IMR-90 (cell line): ENCODE measurements at regions not wholly inside any gene's neighbourhood (a gene's known extent, or its start where the extent isn't known, plus 50 kb on each side); places are given as distances from the start of the nearest gene placed in this dataset.

Experiments used
- ATAC-seq: fragments of 200-7000 bp; cut with Tn5 transposase; 2 replicates; pipeline ENCODE4 v1.9.1; 2020; ENCODE audit warnings: low read depth, mild to moderate bottlenecking, moderate library complexity
- BruUV-seq: library from RNA; stranded (reverse); fragments of 400-500 nt; replicated peaks from 2 replicates; lab custom pipeline; 2021; lab: Mats Ljungman, UMichigan
- CTCF ChIA-PET: fragments of 300-600 bp; formaldehyde crosslinking; extraction: SDS; loops from one replicate; lab custom pipeline; 2021; ENCODE audit warnings: antibody characterized with exemption; lab: Yijun Ruan, JAX
- POLR2A ChIA-PET: fragments of 300-600 bp; sonication (Branson Sonifier 250); formaldehyde crosslinking; loops from one replicate; lab custom pipeline; 2022; ENCODE audit warnings: antibody characterized with exemption; ENCODE audit not compliant: unreplicated experiment; lab: Charles Lee
- DNase-seq: peaks from one replicate; pipeline ENCODE4 v3.0.0; 2013
- H2AFZ ChIP-seq: replicated peaks from 2 replicates; pipeline ENCODE3; 2013; ENCODE audit warnings: low read length, mild to moderate bottlenecking; ENCODE audit not compliant: poor library complexity
- H2AK5ac ChIP-seq: 2 replicates; pipeline ENCODE4 v1.6.1; 2013; ENCODE audit warnings: low read depth, low read length, inconsistent platforms
- H2AK9ac ChIP-seq: replicated peaks from 2 replicates; pipeline ENCODE3; 2013; ENCODE audit warnings: mild to moderate bottlenecking, low read depth, low read length, moderate library complexity; ENCODE audit not compliant: poor library complexity
- H2BK120ac ChIP-seq: 2 replicates; pipeline ENCODE4 v1.6.1; 2013; ENCODE audit warnings: low read depth, low read length, inconsistent platforms
- H2BK15ac ChIP-seq: 3 replicates; pipeline ENCODE4 v1.6.1; 2013; ENCODE audit warnings: low read depth, low read length, inconsistent platforms
- H2BK20ac ChIP-seq: 2 replicates; pipeline ENCODE4 v1.6.1; 2013; ENCODE audit warnings: low read depth, mild to moderate bottlenecking, inconsistent platforms, low read length, moderate library complexity
- H2BK5ac ChIP-seq: 2 replicates; pipeline ENCODE4 v1.6.1; 2013; ENCODE audit warnings: mild to moderate bottlenecking, low read depth, low read length, inconsistent platforms; ENCODE audit not compliant: poor library complexity, severe bottlenecking
- H3K14ac ChIP-seq: replicated peaks from 2 replicates; pipeline ENCODE4 v1.6.1; 2013; ENCODE audit warnings: low read depth, low read length, inconsistent platforms
- H3K18ac ChIP-seq: 2 replicates; pipeline ENCODE4 v1.6.1; 2013; ENCODE audit warnings: low read depth, low read length, control low read depth
- H3K23ac ChIP-seq: 2 replicates; pipeline ENCODE4 v1.6.1; 2013; ENCODE audit warnings: low read depth, low read length, inconsistent platforms
- H3K27ac ChIP-seq: 2 replicates; pipeline ENCODE4 v1.5.1; 2013; ENCODE audit warnings: mild to moderate bottlenecking, control low read depth, low read length; ENCODE audit not compliant: insufficient read depth
- H3K27me3 ChIP-seq: 2 replicates; pipeline ENCODE4 v1.6.1; 2013; ENCODE audit warnings: low read length; ENCODE audit not compliant: control insufficient read depth, insufficient read depth
- H3K36me3 ChIP-seq: 2 replicates; pipeline ENCODE4 v1.6.1; 2013; ENCODE audit warnings: low read length, mixed read lengths; ENCODE audit not compliant: control insufficient read depth, insufficient read depth
- H3K4ac ChIP-seq: 2 replicates; pipeline ENCODE4 v1.6.1; 2013; ENCODE audit warnings: low read depth, low read length, inconsistent platforms
- H3K4me1 ChIP-seq: 2 replicates; pipeline ENCODE4 v1.6.1; 2013; ENCODE audit warnings: low read length, mixed read lengths; ENCODE audit not compliant: control insufficient read depth, insufficient read depth
- H3K4me2 ChIP-seq: 2 replicates; pipeline ENCODE4 v1.6.1; 2013; ENCODE audit warnings: low read depth, mild to moderate bottlenecking, control low read depth, low read length, moderate library complexity
- H3K4me3 ChIP-seq: 2 replicates; pipeline ENCODE4 v1.5.1; 2013; ENCODE audit warnings: low read depth, mild to moderate bottlenecking, control low read depth, low read length, moderate library complexity; ENCODE audit not compliant: insufficient read depth
- H3K56ac ChIP-seq: 2 replicates; pipeline ENCODE4 v1.6.1; 2013; ENCODE audit warnings: low read length, inconsistent platforms; ENCODE audit not compliant: insufficient read depth; ENCODE audit errors: extremely low read depth
- H3K79me1 ChIP-seq, 2 experiments: 2 replicates each; pipeline ENCODE4 v1.6.1; 2013; ENCODE audit warnings: low read length in 2 of 2, inconsistent platforms in 1 of 2, low read depth in 1 of 2
- H3K9ac ChIP-seq: 2 replicates; pipeline ENCODE4 v1.6.1; 2013; ENCODE audit warnings: low read depth, low read length, control low read depth
- H3K9me1 ChIP-seq: 2 replicates; pipeline ENCODE4 v1.6.1; 2013; ENCODE audit warnings: low read length, inconsistent platforms; ENCODE audit not compliant: insufficient read depth
- H3K9me3 ChIP-seq: 2 replicates; pipeline ENCODE4 v1.6.1; 2013; ENCODE audit warnings: low read length; ENCODE audit not compliant: control insufficient read depth, insufficient read depth
- H4K20me1 ChIP-seq: 2 replicates; pipeline ENCODE4 v1.6.1; 2013; ENCODE audit warnings: low read length, inconsistent platforms; ENCODE audit not compliant: insufficient read depth
- H4K5ac ChIP-seq: 2 replicates; pipeline ENCODE4 v1.6.1; 2013; ENCODE audit warnings: mild to moderate bottlenecking, low read depth, low read length, control low read depth
- H4K8ac ChIP-seq, 2 experiments: 2 replicates each; pipeline ENCODE4 v1.6.1; 2013; ENCODE audit warnings: low read depth in 2 of 2, low read length in 2 of 2, control low read depth in 1 of 2, inconsistent platforms in 1 of 2
- H4K91ac ChIP-seq: 2 replicates; pipeline ENCODE4 v1.6.1; 2013; ENCODE audit warnings: low read depth, low read length, inconsistent platforms; ENCODE audit not compliant: insufficient read depth
- CEBPB ChIP-seq: IDR thresholded peaks from 2 replicates; pipeline ENCODE4 v1.6.1; 2012; ENCODE audit warnings: low read depth, low read length, improper control_type of control experiment
- CTCF ChIP-seq: conservative IDR thresholded peaks from 2 replicates; pipeline ENCODE4 v1.5.1; 2012; ENCODE audit warnings: mild to moderate bottlenecking, low read depth, low read length, improper control_type of control experiment
- MAFK ChIP-seq: IDR thresholded peaks from 2 replicates; pipeline ENCODE4 v1.6.1; 2012; ENCODE audit warnings: low read depth, low read length, improper control_type of control experiment
- NFE2L2 ChIP-seq: fragments of 150-350 bp; IDR thresholded peaks from 2 replicates; pipeline ENCODE4 v1.6.1; 2016; ENCODE audit warnings: low read depth, mild to moderate bottlenecking, low read length
- POLR2A ChIP-seq: IDR thresholded peaks from 2 replicates; pipeline ENCODE4 v1.6.1; 2012; ENCODE audit warnings: mild to moderate bottlenecking, low read depth, low read length
- RAD21 ChIP-seq: IDR thresholded peaks from 2 replicates; pipeline ENCODE4 v1.6.1; 2012; ENCODE audit warnings: low read length, improper control_type of control experiment
- SMC3 ChIP-seq: fragments of 150-350 bp; IDR thresholded peaks from 2 replicates; pipeline ENCODE4 v1.6.1; 2016; ENCODE audit warnings: low read depth, mild to moderate bottlenecking, antibody characterized with exemption, low read length, moderate library complexity
- WGBS, 2 experiments: methylation state at CpG; one replicate each; pipeline versions ENCODE4 v1.1.5 to v1.1.7; 2013; ENCODE audit warnings: missing lambda C conversion rate in 2 of 2; ENCODE audit not compliant: insufficient read length in 1 of 2; ENCODE audit errors: extremely low coverage in 2 of 2; 5-methylcytosine and 5-hydroxymethylcytosine counted together
- dilution Hi-C: fragments of 300-500 bp; cut with HindIII; formaldehyde crosslinking; loops from one replicate; pipeline ENCODE4 v1.14.3; 2018; ENCODE audit warnings: low sequenced_read_pairs; ENCODE audit not compliant: unreplicated experiment
- in situ Hi-C: fragments of 300-500 bp; cut with MboI; formaldehyde crosslinking; loops from 3 replicates; pipeline ENCODE4 v1.14.3; 2019; ENCODE audit warnings: low sequenced_read_pairs, inconsistent platforms, mixed read lengths
- intact Hi-C: fragments of 100-400 bp; cut with micrococcal nuclease; formaldehyde crosslinking; loops from 2 replicates; pipeline ENCODE4 v1.10.0; 2022

GRCh38 chr11:21924262-21924661 is 268.6 kb upstream of the ANO5 start:
- Histone ChIP-seq H3K4me3 (no peak overlapping the region), H3K36me3 (no peaks in the 10 kb centered on the region), H4K8ac (no peak overlapping the region), H3K27me3 (no peaks in the 10 kb centered on the region), H3K18ac (no peak overlapping the region), H2BK5ac (no peak overlapping the region), H3K23ac (no peak overlapping the region), H3K4me1 (no peaks in the 10 kb centered on the region), H3K14ac (no peak overlapping the region), H3K79me1 (no peaks in the 10 kb centered on the region), H2BK120ac (no peak overlapping the region), H4K5ac (no peak overlapping the region), H2AK9ac (no peak overlapping the region), H3K4ac (no peak overlapping the region), H3K4me2 (no peak overlapping the region), H3K9me1 (no peaks in the 10 kb centered on the region), H2AFZ (no peak overlapping the region), H3K9ac (no peak overlapping the region), H3K56ac (no peak overlapping the region), H4K20me1 (no peaks in the 10 kb centered on the region), H2BK15ac (no peak overlapping the region), H4K91ac (no peak overlapping the region), H3K27ac (no peak overlapping the region), H2BK20ac (no peak overlapping the region), H2AK5ac (no peak overlapping the region), H3K9me3 (peaks cover 8% of the 10 kb centered on the region)
- ChIA-PET POLR2A (no interaction called here), CTCF (no interaction called here)
- DNase-seq (no peak), ATAC-seq (no peak)
- no peak for TF ChIP-seq CEBPB
- TF ChIP-seq NFE2L2: no peak
- TF ChIP-seq POLR2A: no peak
- no peak for TF ChIP-seq MAFK
- TF ChIP-seq SMC3: no peak
- TF ChIP-seq RAD21: no peak
- TF ChIP-seq CTCF: no peak
- intact Hi-C loops (no loop called here), in situ Hi-C loops (no loop called here), dilution Hi-C loops (no loop called here)
- BruUV-seq: no TSS peak
- no CpG with 5 or more reads among the region's 1 CpG for WGBS, 2 experiments
